Neutrophil (primary cell): ENCODE measurements at regions not wholly inside any gene's neighbourhood (a gene's known extent, or its start where the extent isn't known, plus 50 kb on each side); places are given as distances from the start of the nearest gene placed in this dataset.

Source experiments
- H3K27ac ChIP-seq: fragments of 200-600 bp; sonication (generic); 2 replicates; pipeline ENCODE4 v1.5.1; 2016; ENCODE audit warnings: mild to moderate bottlenecking, moderate library complexity
- H3K27me3 ChIP-seq: fragments of 200-600 bp; sonication (generic); 2 replicates; pipeline ENCODE4 v1.6.0; 2016; ENCODE audit warnings: mild to moderate bottlenecking
- H3K36me3 ChIP-seq: fragments of 200-600 bp; sonication (generic); 2 replicates; pipeline ENCODE4 v1.5.1; 2017
- H3K4me1 ChIP-seq, 2 experiments: fragments of 200-600 bp in 1 of 2; sonication (generic) in 1 of 2; 1 replicate in 1 of 2; 2 replicates in 1 of 2; pipeline versions ENCODE4 v1.5.1 to v1.6.1; 2013 to 2016; ENCODE audit warnings: low read depth in 1 of 2, low read length in 1 of 2, mild to moderate bottlenecking in 1 of 2, moderate library complexity in 1 of 2; ENCODE audit not compliant: control insufficient read depth in 1 of 2, insufficient read depth in 1 of 2
- H3K4me3 ChIP-seq, 2 experiments: fragments of 200-600 bp in 1 of 2; sonication (generic) in 1 of 2; 1 replicate in 1 of 2; 2 replicates in 1 of 2; pipeline ENCODE4 v1.5.1; 2013 to 2016; ENCODE audit warnings: low read depth in 1 of 2, low read length in 1 of 2, mild to moderate bottlenecking in 1 of 2, moderate library complexity in 1 of 2
- H3K9me3 ChIP-seq: fragments of 200-600 bp; sonication (generic); 2 replicates; pipeline ENCODE4 v1.5.1; 2016
- TF ChIP-seq, protein P1 (sequence below): fragments of 200-600 bp; sonication (generic); IDR thresholded peaks from 2 replicates; pipeline ENCODE4 v1.5.1; 2016; ENCODE audit warnings: antibody characterized with exemption

DNA sequence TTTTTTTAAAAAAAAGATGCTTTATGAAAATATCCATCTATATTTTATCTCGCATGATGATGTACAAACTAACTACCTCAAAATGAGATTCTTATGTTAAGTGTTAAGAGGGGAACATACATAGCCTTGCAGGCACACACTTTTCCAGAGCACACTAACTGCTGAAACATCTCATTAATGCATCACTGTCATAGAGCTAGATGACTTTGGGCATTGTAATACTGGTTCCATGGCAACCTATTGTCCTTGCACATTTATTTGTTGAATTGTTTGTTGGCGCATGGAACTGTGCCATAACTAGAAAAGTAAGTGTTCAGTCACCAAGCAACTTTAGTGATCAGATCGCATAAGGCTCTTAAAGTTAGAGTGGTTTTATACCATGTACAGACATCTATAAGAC, 348.3 kb downstream of the GALC start:
- no peaks in the 10 kb centered on the region for H3K9me3 ChIP-seq
- H3K27ac ChIP-seq: no peak overlapping the region
- H3K4me1 ChIP-seq: no peaks in the 10 kb centered on the region
- no peaks in the 10 kb centered on the region for H3K27me3 ChIP-seq
- TF ChIP-seq, protein P1, sequence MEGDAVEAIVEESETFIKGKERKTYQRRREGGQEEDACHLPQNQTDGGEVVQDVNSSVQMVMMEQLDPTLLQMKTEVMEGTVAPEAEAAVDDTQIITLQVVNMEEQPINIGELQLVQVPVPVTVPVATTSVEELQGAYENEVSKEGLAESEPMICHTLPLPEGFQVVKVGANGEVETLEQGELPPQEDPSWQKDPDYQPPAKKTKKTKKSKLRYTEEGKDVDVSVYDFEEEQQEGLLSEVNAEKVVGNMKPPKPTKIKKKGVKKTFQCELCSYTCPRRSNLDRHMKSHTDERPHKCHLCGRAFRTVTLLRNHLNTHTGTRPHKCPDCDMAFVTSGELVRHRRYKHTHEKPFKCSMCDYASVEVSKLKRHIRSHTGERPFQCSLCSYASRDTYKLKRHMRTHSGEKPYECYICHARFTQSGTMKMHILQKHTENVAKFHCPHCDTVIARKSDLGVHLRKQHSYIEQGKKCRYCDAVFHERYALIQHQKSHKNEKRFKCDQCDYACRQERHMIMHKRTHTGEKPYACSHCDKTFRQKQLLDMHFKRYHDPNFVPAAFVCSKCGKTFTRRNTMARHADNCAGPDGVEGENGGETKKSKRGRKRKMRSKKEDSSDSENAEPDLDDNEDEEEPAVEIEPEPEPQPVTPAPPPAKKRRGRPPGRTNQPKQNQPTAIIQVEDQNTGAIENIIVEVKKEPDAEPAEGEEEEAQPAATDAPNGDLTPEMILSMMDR: no peak
- H3K4me3 ChIP-seq: no peak overlapping the region
- no peaks in the 10 kb centered on the region for H3K36me3 ChIP-seq

- Histone ChIP-seq H3K4me3 (no peak overlapping the region), H3K9me3 (no peaks in the 10 kb centered on the region), H3K4me1 (no peaks in the 10 kb centered on the region), H3K36me3 (no peaks in the 10 kb centered on the region), H3K27ac (no peak overlapping the region), H3K27me3 (no peaks in the 10 kb centered on the region)
- TF ChIP-seq, protein P1: no peak
These were observed 350.0 kb downstream of the GALC start for GRCh38 chr14:87643005-87643404.

GRCh38 chr14:87640553-87640952, 352.4 kb downstream of the GALC start:
- no peaks in the 10 kb centered on the region for H3K4me1 ChIP-seq
- no peak overlapping the region for H3K4me3 ChIP-seq
- H3K9me3 ChIP-seq: no peaks in the 10 kb centered on the region
- no peaks in the 10 kb centered on the region for H3K27me3 ChIP-seq
- no peaks in the 10 kb centered on the region for H3K36me3 ChIP-seq
- H3K27ac ChIP-seq: no peak overlapping the region
- TF ChIP-seq, protein P1: no peak

- Histone ChIP-seq H3K4me1 (no peaks in the 10 kb centered on the region), H3K27me3 (no peaks in the 10 kb centered on the region), H3K4me3 (no peak overlapping the region), H3K27ac (no peak overlapping the region), H3K36me3 (no peaks in the 10 kb centered on the region), H3K9me3 (no peaks in the 10 kb centered on the region)
- TF ChIP-seq, protein P1: no peak
These were observed 354.8 kb downstream of the GALC start for GRCh38 chr14:87638196-87638595.

GRCh38 chr14:87635442-87635841, 357.5 kb downstream of the GALC start:
- Histone ChIP-seq H3K27ac (no peak overlapping the region), H3K4me1 (no peaks in the 10 kb centered on the region), H3K36me3 (no peaks in the 10 kb centered on the region), H3K27me3 (no peaks in the 10 kb centered on the region), H3K9me3 (no peaks in the 10 kb centered on the region), H3K4me3 (no peak overlapping the region)
- TF ChIP-seq, protein P1: no peak

GRCh38 chr14:87632796-87633195, 360.2 kb downstream of the GALC start:
- H3K4me3 ChIP-seq: no peak overlapping the region
- no peak overlapping the region for H3K27ac ChIP-seq
- H3K36me3 ChIP-seq: no peaks in the 10 kb centered on the region
- no peaks in the 10 kb centered on the region for H3K4me1 ChIP-seq
- H3K9me3 ChIP-seq: no peaks in the 10 kb centered on the region
- TF ChIP-seq, protein P1: no peak
- no peaks in the 10 kb centered on the region for H3K27me3 ChIP-seq
